ENCODE measurements at regions not wholly inside any gene's neighbourhood (a gene's known extent, or its start where the extent isn't known, plus 50 kb on each side); places are given as distances from the start of the nearest gene placed in this dataset.

DNA sequence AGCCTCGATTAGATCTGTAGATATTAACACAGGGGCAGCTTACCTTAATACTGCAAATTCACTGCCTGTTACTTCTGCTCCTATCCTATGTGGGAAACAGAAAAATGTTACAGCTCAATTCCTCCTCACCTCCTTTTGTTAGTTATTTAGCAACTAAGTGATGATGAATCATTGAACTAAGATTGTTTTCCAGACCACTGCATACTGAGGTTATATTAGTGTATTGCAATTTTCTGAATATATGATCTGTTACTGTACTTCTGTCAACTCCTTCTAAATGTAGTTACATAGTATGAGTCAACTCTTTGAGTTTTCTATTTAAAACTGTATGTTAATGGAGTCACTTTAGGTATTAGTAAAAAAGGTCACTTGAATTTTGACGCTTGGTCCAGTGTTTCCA lies 331.5 kb upstream of the SLCO3A1 start (continued):
- TF ChIP-seq, protein P1, sequence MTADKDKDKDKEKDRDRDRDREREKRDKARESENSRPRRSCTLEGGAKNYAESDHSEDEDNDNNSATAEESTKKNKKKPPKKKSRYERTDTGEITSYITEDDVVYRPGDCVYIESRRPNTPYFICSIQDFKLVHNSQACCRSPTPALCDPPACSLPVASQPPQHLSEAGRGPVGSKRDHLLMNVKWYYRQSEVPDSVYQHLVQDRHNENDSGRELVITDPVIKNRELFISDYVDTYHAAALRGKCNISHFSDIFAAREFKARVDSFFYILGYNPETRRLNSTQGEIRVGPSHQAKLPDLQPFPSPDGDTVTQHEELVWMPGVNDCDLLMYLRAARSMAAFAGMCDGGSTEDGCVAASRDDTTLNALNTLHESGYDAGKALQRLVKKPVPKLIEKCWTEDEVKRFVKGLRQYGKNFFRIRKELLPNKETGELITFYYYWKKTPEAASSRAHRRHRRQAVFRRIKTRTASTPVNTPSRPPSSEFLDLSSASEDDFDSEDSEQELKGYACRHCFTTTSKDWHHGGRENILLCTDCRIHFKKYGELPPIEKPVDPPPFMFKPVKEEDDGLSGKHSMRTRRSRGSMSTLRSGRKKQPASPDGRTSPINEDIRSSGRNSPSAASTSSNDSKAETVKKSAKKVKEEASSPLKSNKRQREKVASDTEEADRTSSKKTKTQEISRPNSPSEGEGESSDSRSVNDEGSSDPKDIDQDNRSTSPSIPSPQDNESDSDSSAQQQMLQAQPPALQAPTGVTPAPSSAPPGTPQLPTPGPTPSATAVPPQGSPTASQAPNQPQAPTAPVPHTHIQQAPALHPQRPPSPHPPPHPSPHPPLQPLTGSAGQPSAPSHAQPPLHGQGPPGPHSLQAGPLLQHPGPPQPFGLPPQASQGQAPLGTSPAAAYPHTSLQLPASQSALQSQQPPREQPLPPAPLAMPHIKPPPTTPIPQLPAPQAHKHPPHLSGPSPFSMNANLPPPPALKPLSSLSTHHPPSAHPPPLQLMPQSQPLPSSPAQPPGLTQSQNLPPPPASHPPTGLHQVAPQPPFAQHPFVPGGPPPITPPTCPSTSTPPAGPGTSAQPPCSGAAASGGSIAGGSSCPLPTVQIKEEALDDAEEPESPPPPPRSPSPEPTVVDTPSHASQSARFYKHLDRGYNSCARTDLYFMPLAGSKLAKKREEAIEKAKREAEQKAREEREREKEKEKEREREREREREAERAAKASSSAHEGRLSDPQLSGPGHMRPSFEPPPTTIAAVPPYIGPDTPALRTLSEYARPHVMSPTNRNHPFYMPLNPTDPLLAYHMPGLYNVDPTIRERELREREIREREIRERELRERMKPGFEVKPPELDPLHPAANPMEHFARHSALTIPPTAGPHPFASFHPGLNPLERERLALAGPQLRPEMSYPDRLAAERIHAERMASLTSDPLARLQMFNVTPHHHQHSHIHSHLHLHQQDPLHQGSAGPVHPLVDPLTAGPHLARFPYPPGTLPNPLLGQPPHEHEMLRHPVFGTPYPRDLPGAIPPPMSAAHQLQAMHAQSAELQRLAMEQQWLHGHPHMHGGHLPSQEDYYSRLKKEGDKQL (CRISPR knock-in tag; IDR thresholded peaks at IDR 0.05; ENCODE audit: low read depth) = no peak
- TF ChIP-seq ZNF678 (CRISPR knock-in tag; IDR thresholded peaks at IDR 0.05) (no peak), SIN3B (IDR thresholded peaks at IDR 0.05; ENCODE audit: low read length) (no peak), FOXC1 (CRISPR knock-in tag; IDR thresholded peaks at IDR 0.05; ENCODE audit: borderline replicate concordance) (no peak), ZZZ3 (CRISPR knock-in tag; IDR thresholded peaks at IDR 0.05; ENCODE audit: borderline replicate concordance) (no peak)

DNA sequence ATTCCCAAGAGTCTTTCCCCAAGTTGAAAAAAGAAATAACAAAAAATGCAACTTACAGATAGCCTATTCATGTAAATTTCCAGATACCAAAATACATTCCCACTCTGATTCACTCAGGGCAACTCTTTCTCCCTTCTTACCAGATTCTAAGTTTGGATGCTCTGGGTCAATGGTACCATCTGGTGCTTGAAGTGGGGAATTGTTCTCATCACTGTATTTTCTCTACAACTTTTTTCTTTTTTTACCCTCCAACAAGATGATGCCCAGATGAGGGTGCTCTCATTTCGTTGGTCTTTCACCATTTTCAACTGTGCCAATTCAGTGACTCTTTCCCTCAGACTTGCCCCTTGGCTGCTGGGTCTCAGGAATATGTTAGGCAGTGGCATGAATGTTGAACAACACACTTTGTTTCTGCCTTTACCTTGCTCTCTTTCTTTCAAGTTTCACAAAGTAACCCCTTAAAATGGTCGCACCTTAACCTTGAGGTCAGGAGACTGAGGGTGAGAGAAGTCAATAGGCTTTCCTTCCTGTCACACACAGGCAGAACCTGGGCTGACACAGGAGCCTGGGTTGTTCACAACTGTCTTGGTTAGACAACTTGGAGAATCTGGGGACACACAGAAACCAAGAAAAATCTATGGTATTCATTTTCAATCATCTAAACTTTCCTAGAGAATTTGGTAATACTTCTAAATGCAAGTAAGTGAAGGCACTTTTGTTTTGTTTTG lies 330.7 kb upstream of the SLCO3A1 start:
- ATAC-seq (no peak), FAIRE-seq (no peak), DNase-seq (ENCODE audit: low spot score) (no peak)
- no peaks in the 10 kb centered on the region for H3K4me1 ChIP-seq (ENCODE audit: insufficient read depth, low read length)
- in situ Hi-C loops (cut with HindIII; ENCODE audit: extremely low pct_ligation_motif_present, low pct_unique_long_range_greater_than_20kb) = no loop called here
- H3K9ac ChIP-seq (ENCODE audit: insufficient read depth, low read depth, low read length) = no peak overlapping the region
- H3K4me2 ChIP-seq (ENCODE audit: low read depth, low read length) = no peak overlapping the region
- no peak overlapping the region for H3K27ac ChIP-seq (ENCODE audit: extremely low read length, insufficient read depth, low read length)
- H3K9me3 ChIP-seq (ENCODE audit: low read length) = no peaks in the 10 kb centered on the region
- no peak overlapping the region for H2AFZ ChIP-seq (ENCODE audit: low read length)
- CTCF ChIA-PET (ENCODE audit: low intra/inter-chr PET ratio, low total read pairs) = no interaction called here
- no peaks in the 10 kb centered on the region for H4K20me1 ChIP-seq (ENCODE audit: insufficient read depth, low read length)
- no TSS peak for BruUV-seq (replicated peaks)
- no peaks in the 10 kb centered on the region for H3K36me3 ChIP-seq (replicated peaks in 1 of 2; ENCODE audit: control insufficient read depth in 1 of 2, insufficient read depth in 2 of 2, low read length in 2 of 2)
- POLR2A ChIA-PET = no interaction called here
- 4% methylated on average over 2 of the region's 2 CpGs for WGBS (ENCODE audit: low lambda C conversion rate)
- no peak overlapping the region for H3K4me3 ChIP-seq (replicated peaks in 1 of 3; ENCODE audit: insufficient read depth in 1 of 3, low read depth in 2 of 3, low read length in 3 of 3)
- intact Hi-C loops (cut with micrococcal nuclease; ENCODE audit: unreplicated experiment) = loop anchor here (2.0 kb wide), 1 partner anchor 220 kb away; no protein-coding TSS in a partner anchor
- TF ChIP-seq, protein P2, sequence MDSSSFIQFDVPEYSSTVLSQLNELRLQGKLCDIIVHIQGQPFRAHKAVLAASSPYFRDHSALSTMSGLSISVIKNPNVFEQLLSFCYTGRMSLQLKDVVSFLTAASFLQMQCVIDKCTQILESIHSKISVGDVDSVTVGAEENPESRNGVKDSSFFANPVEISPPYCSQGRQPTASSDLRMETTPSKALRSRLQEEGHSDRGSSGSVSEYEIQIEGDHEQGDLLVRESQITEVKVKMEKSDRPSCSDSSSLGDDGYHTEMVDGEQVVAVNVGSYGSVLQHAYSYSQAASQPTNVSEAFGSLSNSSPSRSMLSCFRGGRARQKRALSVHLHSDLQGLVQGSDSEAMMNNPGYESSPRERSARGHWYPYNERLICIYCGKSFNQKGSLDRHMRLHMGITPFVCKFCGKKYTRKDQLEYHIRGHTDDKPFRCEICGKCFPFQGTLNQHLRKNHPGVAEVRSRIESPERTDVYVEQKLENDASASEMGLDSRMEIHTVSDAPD (CRISPR knock-in tag; IDR thresholded peaks at IDR 0.05) = no peak
- peak; percentile 40; the same call in 1 of the 2 replicates for TF ChIP-seq STAG1 (CRISPR knock-in tag; IDR thresholded peaks at IDR 0.05)
- no peaks in the 10 kb centered on the region for H3K27me3 ChIP-seq (ENCODE audit: control insufficient read depth in 1 of 2, insufficient read depth in 2 of 2, low read length in 2 of 2)
- no peaks in the 10 kb centered on the region for H3K79me2 ChIP-seq (ENCODE audit: insufficient read depth, low read length)

All from HepG2 (cell line).